GM18505 (cell line): ENCODE measurements at regions not wholly inside any gene's neighbourhood (a gene's known extent, or its start where the extent isn't known, plus 50 kb on each side); places are given as distances from the start of the nearest gene placed in this dataset.

Source experiments
- ATAC-seq: cut with Tn5 transposase; IDR thresholded peaks from one replicate; pipeline ENCODE4 v1.9.1; 2021; ENCODE audit not compliant: unreplicated experiment
- POLR2A ChIP-seq: IDR thresholded peaks from 4 replicates; pipeline ENCODE4 v1.6.1; 2011; ENCODE audit warnings: borderline replicate concordance; ENCODE audit not compliant: insufficient read depth, insufficient read length; ENCODE audit errors: extremely low read depth

DNA sequence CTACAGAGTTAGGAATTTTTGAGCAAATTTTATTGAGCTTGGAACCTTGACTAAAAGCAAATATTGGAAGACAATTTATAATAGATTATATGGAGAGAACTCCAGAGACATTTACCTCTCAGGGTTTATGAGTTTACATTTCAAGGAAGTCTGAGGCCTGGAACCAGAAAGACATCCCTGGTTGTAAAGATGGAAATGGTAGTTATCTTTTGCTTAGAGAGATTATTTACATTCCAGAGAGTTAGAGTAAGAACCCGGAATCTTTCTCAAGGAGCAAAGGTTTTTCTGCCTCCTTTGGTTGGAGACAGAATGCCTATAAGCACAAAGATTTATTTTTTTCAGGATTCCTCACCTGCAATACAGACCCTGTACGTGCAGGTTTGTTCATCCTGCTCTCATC lies 458.1 kb downstream of the TBL1XR1 start:
- ATAC-seq: no peak
- TF ChIP-seq POLR2A: no peak

DNA sequence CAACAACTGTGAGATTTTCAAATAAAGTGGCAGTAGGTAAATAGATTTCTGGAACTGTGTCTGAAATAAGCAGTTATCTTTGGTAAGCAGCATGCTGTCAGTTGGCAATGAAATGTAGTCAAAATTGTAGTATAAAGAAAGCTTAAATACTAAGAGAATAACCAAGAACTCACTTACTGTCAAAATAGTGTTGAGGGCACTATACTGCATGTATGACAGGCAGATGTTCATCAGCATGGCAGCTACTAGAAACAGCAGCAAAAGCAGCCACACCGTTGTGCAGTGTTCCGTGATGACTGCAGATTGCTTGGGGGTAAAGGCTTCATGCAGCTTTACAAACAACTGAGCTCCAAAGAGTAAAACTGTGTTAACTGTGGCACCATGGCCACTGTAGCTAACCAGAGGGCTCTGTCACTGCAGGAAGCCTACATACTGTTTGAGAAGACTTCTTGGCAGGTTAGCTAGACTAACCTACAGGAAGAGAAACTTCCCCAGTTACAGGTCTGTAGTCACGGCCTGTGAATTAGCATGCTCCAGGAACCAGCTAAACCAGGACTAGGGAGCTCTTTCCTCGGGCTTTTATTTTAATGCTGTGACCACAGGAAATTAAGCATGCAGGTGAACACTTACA lies 459.7 kb downstream of the TBL1XR1 start:
- no peak for TF ChIP-seq POLR2A

DNA sequence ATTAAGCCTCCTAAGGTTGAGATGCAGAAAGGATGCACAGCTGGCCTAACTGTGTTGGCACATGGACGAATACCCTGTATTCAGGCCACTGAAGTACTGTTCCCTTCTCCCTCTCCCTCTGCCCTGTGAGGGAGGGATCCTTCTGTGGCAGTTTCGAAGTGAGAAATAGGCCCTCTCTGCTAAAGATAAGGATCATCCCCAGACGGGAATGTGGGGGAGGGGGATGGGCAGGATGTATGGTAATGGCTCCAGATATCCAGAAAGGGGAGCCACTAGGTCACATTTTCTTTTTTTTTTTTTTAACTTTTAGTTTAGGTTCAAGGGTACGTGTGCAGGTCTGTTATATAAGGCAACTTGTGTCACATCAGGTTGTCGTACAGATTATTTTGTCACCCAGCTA lies 463.1 kb downstream of the TBL1XR1 start:
- ATAC-seq: no peak
- TF ChIP-seq POLR2A: no peak

More for the DNA sequence above, 459.7 kb downstream of the TBL1XR1 start:
- ATAC-seq: no peak

DNA sequence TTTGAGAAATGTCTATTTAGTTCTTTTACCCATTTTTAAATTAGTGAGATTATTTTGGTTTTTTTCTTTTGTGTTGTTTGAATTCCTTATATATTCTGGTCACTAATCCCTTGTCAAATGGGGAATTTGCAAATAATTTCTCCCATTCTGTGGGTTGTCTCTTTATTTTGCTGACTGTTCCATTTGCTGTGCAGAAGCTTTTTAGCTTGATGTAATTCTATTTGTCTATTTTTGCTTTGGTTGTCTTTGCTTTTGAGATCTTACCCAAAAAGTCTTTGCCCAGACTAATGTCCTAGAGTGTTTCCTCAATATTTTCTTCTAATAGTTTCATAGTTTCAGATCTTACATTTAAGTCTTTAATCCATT lies 472.9 kb downstream of the TBL1XR1 start:
- ATAC-seq: no peak
- TF ChIP-seq POLR2A: no peak

DNA sequence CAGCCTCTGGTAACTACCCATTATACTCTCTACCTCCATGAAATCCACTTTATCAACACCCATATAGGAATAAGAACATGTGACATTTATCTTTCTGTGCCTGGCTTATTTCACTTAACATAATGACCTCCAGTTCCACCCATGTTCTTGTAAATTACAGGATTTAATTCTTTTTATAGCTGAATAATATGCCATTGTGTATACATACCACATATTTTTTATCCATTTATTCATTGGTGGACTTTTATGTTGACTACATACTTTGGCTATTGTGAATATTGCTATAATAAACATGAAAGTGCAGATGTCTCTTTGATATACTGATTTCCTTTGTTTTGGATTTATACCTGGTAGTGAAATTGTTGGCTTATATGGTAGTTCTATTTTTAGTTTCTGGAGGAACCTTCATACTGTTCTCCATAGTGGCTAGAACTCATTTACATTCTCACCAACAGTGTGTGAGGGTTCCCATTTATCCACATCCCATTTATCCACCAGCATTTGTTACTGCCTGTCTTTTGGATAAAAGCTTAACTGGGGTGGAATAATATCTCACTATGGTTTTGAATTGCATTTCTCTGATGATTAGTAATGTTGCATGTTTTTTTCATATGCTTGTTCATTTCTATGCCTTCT lies 473.4 kb downstream of the TBL1XR1 start:
- no peak for TF ChIP-seq POLR2A

DNA sequence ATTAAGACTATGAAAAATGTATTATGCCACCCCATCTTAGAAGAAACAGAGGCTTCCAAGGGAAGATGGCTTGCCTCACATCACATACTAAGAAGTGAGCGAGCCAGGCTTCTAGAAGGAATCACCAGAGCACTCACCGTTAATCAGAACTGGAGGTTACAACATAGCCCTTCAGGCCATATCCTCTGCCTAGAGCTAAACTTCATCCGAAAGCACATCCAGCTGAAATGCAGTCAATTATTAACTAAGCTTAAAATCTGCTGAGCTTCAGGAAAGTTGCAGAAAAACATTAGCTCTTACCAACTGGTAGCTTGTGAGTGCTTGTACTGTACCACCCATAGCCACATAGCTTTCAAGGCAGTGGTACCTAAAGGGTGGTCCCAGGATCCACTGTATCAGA lies 483.2 kb downstream of the TBL1XR1 start:
- no peak for ATAC-seq
- TF ChIP-seq POLR2A: no peak

More for the DNA sequence above, 473.4 kb downstream of the TBL1XR1 start:
- no peak for ATAC-seq

DNA sequence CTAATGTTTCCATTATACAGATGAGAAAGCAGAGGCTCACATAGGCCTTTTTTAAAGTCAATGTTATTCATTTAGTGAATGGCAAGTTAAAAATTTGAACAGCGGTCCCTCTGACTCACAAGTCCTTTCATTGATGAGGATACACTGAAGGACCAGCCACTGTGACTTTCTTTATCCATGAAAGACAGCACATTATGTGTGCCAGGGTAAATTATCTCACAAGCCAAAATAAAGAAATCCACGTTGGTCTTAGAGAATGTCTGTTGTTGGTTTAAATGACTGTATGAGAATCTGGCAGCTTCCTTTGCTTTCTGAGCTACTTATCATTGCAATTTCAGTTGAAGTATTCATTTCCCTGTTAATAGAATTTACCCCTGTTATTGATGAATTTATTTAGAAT lies 485.1 kb downstream of the TBL1XR1 start:
- TF ChIP-seq POLR2A: no peak
- no peak for ATAC-seq

DNA sequence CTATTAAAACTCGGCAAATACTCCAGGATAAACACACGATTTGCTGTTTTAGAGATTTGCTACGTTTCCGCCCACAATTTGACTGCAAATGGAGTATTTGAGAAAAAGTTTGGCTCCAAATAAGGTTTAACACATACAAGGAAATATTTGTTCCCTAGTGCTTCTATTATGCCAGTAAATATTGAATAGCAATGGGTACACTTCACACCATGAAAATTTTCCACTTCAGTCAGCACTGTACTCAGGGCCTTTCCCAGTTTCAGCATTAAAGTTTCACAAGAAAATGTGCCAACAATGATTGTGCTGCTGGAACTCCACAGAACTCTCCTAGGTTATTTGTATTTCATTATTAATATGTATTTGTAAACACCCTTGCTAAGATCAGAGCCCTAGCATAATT lies 498.0 kb downstream of the TBL1XR1 start:
- TF ChIP-seq POLR2A: no peak
- no peak for ATAC-seq

DNA sequence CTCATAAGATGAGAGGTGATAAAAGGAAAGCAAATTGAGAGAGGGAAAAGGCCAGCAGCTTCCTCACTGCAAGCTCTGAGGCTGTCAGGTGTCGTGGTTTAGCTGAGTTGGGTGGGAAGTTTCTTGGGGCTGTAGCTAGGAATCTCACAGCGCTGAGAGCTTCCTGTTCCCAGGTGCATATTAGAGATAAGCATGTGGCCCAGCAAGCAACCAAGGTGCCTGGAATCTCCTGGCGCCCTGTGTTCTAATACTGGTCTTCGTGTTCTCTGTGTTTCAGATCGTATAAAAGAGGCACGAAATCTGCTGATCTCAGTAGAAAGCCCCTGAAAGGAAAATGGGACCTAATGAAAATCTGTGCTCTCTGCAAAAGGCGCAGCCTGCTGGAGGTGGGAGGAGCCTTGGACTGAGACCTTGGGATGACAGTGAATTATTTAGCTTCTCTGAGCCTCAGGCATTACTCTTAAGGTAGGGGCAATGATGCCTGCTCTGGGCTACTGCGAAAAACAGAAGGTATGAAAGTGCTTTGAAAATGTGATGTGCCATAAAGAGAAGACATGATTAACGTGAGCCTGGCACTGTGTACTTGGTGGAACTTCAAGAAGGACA lies 499.9 kb downstream of the TBL1XR1 start:
- no peak for ATAC-seq
- TF ChIP-seq POLR2A: no peak

DNA sequence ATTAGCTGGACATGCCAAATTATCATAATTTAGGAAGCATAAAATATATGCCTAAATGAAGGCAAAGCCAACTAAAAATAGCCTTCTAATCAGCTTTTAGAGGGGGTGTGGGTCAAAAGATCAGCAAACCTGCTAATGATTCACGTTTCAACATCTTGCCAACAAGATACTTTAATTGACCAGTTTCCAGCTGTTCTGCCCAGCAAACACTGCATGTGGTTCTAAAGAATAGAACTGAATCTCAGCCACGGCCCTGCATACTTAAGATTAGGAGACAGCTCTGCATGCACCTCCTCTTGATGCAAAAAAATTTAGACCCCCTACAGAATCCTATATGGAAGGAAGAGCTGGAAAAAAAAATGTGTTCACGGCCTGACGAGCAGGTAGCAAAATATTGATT lies 500.5 kb downstream of the TBL1XR1 start:
- TF ChIP-seq POLR2A: no peak
- no peak for ATAC-seq

DNA sequence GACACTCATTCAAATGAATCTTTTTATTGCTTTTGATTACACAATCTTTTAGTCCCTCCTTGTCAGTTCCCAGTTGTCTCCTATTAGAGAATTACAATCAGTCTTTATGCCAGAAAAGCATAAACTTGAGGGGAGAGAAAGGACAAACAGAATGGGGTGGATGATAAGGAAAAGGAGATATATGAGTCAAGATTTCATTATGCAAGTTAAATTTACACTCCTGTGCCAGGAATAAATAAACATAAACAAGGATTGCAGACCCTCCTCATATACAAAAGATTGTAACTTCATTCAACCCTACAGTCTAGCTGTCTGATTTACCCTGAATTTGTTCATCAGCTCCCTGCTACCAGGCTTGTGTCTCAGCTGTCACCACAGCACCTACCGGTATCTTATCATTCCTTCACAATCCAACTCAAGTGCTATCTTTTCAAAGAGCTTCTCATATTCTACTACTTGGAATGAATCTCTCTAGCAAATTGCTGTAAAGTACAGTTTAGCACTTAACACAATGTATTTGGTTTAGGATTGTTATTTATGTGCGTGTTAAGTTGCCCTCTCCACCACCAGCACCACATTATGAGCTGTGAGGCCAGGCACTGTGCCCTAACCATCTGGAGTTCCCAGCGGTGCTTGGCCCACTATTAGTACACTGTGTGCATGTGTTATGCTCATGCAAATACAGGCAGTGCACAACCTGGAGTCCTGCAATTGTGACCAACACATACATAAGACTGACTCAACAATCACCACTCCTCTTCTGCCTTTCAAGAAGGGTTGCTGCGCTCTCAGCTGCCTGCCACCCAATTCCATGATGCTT lies 504.1 kb downstream of the TBL1XR1 start:
- ATAC-seq: no peak

DNA sequence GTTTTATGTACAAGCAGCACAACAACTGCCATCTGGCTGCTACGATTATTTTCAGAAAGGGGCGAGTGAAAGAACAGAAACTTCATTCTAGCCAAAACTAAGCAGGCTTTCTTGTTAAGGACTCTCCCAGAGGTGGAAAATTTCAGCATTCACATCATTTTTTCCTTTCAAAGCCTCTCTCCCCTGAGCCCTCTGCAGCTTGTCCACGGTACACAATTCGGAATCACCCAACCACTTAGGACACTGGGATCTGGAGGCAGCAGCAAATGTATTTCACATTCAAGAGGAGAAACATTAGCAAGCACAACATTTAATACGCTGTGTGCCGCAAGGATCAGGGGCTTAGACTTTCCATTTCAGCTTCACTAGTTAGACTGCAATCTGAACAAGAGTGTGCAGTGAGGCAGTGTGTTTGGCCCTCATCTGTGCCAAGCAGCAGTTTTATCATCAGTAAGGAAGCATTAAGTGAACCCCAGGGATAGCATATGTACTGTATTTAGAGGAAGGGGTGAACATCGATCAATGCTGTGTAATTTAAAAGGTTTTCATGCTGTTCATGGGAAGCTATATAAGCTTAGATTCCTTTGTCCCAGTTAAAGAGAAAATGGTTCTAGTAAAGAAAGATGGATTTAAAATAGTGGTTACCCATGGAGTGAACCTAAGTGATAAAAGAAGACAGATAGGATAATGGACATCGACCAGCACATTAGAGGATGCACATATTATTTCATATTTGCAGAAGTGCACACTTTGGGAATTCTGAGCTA lies 504.9 kb downstream of the TBL1XR1 start:
- ATAC-seq: no peak
- TF ChIP-seq POLR2A: no peak

More for the DNA sequence above, 504.1 kb downstream of the TBL1XR1 start:
- no peak for TF ChIP-seq POLR2A
